Endothelial cell (in vitro differentiated cells): ENCODE measurements at regions not wholly inside any gene's neighbourhood (a gene's known extent, or its start where the extent isn't known, plus 50 kb on each side); places are given as distances from the start of the nearest gene placed in this dataset.

Experiments
- DNase-seq: peaks from one replicate; pipeline ENCODE4 v3.0.0; 2021; ENCODE audit warnings: low spot score
- H3K27ac Mint-ChIP-seq: one replicate; pipeline ENCODE4 v1.8.0; 2021; ENCODE audit warnings: mixed read lengths, inconsistent platforms; ENCODE audit not compliant: unreplicated experiment
- H3K27me3 Mint-ChIP-seq: one replicate; pipeline ENCODE4 v1.8.0; 2021; ENCODE audit warnings: mild to moderate bottlenecking, moderate library complexity, mixed read lengths, inconsistent platforms; ENCODE audit not compliant: unreplicated experiment
- H3K36me3 Mint-ChIP-seq: one replicate; pipeline ENCODE4 v1.8.0; 2021; ENCODE audit warnings: mild to moderate bottlenecking, low read depth, mixed read lengths, inconsistent platforms; ENCODE audit not compliant: unreplicated experiment
- H3K4me1 Mint-ChIP-seq: one replicate; pipeline ENCODE4 v1.8.0; 2021; ENCODE audit warnings: mild to moderate bottlenecking, mixed read lengths, inconsistent platforms; ENCODE audit not compliant: unreplicated experiment
- H3K4me3 Mint-ChIP-seq: one replicate; pipeline ENCODE4 v1.8.0; 2021; ENCODE audit warnings: mild to moderate bottlenecking, mixed read lengths, inconsistent platforms; ENCODE audit not compliant: unreplicated experiment
- H3K9me3 Mint-ChIP-seq: one replicate; pipeline ENCODE4 v1.8.0; 2021; ENCODE audit warnings: mixed read lengths, inconsistent platforms; ENCODE audit not compliant: unreplicated experiment
- TF ChIP-seq, protein P1 (sequence below): fragments of 200-600 bp; sonication (generic); IDR thresholded peaks from one replicate; pipeline ENCODE4 v1.5.0; 2021; ENCODE audit warnings: antibody characterized with exemption; ENCODE audit not compliant: unreplicated experiment

DNA sequence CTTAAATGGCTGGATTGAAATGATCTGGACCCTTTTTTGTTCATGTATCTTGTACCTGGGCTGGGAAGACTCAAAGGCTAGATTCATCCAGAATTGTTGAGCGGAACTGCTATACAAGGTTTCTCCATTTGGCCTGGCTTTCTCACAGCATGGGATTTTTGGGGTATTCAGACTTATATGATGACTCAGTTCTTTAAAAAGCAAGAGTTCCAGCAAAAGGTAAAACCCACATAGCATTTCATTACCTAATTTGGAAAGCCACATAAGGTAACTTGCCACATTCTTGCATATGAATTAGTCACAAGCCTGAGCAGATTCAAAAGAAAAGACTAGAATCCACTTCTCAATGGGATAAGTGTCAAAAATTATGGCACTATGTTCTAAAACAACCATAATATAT is 137.4 kb downstream of the HGF start:
- Mint-ChIP-seq H3K36me3 (no peaks in the 10 kb centered on the region), H3K27me3 (no peaks in the 10 kb centered on the region), H3K27ac (no peak overlapping the region), H3K4me3 (no peak overlapping the region), H3K4me1 (no peaks in the 10 kb centered on the region), H3K9me3 (no peaks in the 10 kb centered on the region)
- TF ChIP-seq, protein P1, sequence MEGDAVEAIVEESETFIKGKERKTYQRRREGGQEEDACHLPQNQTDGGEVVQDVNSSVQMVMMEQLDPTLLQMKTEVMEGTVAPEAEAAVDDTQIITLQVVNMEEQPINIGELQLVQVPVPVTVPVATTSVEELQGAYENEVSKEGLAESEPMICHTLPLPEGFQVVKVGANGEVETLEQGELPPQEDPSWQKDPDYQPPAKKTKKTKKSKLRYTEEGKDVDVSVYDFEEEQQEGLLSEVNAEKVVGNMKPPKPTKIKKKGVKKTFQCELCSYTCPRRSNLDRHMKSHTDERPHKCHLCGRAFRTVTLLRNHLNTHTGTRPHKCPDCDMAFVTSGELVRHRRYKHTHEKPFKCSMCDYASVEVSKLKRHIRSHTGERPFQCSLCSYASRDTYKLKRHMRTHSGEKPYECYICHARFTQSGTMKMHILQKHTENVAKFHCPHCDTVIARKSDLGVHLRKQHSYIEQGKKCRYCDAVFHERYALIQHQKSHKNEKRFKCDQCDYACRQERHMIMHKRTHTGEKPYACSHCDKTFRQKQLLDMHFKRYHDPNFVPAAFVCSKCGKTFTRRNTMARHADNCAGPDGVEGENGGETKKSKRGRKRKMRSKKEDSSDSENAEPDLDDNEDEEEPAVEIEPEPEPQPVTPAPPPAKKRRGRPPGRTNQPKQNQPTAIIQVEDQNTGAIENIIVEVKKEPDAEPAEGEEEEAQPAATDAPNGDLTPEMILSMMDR, result no peak
- DNase-seq, result no peak

DNA sequence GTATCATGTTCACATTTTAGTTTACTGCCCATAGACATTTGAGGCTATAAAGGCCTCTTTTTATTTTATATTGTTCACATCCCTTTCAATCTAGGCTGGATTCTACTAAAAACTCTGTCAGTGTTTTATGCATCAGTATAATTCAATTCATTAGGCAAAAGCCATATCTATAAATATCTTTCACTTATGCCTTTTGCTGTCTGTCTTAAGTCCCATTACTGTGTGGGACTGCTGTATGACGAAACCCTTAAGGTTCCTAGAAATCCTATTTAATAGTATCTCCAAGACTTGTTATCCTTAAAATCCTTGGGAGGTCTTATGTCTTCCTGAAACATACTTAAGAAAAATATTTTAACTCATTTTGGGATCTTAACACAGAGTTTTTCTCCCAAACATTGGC is 139.2 kb downstream of the HGF start:
- TF ChIP-seq, protein P1, result no peak
- H3K27ac Mint-ChIP-seq, result no peak overlapping the region
- H3K27me3 Mint-ChIP-seq, result no peaks in the 10 kb centered on the region
- no peak for DNase-seq
- H3K4me3 Mint-ChIP-seq, result no peak overlapping the region
- H3K4me1 Mint-ChIP-seq, result no peaks in the 10 kb centered on the region
- no peaks in the 10 kb centered on the region for H3K36me3 Mint-ChIP-seq
- no peaks in the 10 kb centered on the region for H3K9me3 Mint-ChIP-seq

DNA sequence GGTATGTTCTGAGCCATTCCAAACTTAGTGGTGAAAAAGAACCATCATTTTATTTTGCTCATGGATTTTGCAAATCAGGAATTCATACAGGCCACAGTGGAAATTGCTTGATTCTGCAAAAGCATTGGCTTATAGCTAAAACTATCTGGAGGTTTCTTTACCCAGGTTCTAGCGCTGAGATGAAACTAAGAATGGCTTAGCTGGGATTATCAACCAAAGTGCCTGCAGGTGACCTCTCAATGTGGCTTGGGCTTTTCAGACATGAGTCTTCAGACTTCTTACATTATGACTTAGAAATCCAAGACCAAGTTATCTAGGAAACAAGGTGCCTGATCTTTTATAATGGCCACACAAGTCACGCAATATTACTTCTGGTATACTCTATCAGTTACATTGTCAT is 140.1 kb downstream of the HGF start:
- H3K36me3 Mint-ChIP-seq, result no peaks in the 10 kb centered on the region
- no peak overlapping the region for H3K27ac Mint-ChIP-seq
- DNase-seq, result no peak
- H3K9me3 Mint-ChIP-seq, result no peaks in the 10 kb centered on the region
- no peak overlapping the region for H3K4me3 Mint-ChIP-seq
- no peaks in the 10 kb centered on the region for H3K4me1 Mint-ChIP-seq
- H3K27me3 Mint-ChIP-seq, result no peaks in the 10 kb centered on the region
- TF ChIP-seq, protein P1, result no peak

DNA sequence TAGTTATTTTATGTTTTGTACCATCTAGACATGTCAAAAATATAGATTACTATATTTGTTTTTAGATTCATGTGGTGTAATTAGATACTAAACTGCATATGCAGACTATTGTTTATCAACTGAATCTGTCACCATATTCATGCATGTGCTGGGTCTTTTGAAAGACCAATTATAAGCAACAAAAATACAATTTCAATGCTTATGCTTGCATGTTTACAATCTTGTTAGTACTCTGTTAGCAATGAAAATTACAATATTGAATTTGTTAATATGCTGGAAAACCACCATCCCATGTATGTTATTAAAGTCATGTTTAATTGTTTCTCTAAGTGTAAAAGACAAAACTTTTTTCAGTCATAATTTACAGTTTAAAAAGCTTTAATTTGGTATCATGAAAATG is 140.9 kb downstream of the HGF start:
- no peaks in the 10 kb centered on the region for H3K27me3 Mint-ChIP-seq
- TF ChIP-seq, protein P1, result no peak
- H3K36me3 Mint-ChIP-seq, result no peaks in the 10 kb centered on the region
- no peak overlapping the region for H3K27ac Mint-ChIP-seq
- H3K9me3 Mint-ChIP-seq, result no peaks in the 10 kb centered on the region
- no peak overlapping the region for H3K4me3 Mint-ChIP-seq
- H3K4me1 Mint-ChIP-seq, result no peaks in the 10 kb centered on the region
- DNase-seq, result no peak

DNA sequence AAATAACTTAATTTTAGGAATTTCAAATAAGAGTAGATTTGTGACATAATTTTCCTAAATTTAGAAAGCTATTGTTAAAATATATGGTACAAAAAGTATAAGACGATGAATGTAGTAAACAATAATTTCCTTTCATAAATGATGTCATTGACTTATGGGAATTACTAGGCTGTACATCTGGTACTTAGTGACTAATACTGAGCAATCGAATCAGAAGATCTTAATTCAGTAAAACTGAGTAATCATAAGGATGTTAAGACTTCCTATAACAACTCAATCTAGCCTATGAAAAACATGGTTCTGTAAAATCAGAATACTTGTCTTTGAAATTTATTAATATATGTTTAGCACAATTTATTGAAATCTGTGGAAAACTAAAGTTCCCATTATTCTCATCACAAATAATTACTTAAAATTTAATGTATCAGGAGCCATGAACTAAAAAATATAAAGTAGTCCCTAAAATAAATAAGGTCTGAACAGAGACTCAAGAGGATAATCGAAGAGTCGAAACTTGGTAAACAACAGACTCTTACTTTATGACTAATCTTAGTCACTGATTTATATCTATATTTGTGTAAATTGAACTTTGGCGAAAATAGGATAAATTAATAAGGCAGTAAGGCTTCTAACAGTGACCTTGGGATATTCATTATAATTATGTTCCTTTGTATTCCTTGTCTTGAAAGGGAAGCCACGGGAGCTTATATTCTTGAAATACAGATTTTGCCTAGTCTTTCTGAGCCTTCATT is 142.1 kb downstream of the HGF start:
- Mint-ChIP-seq H3K9me3 (no peaks in the 10 kb centered on the region), H3K36me3 (no peaks in the 10 kb centered on the region), H3K4me1 (no peaks in the 10 kb centered on the region), H3K27ac (no peak overlapping the region), H3K4me3 (no peak overlapping the region), H3K27me3 (no peaks in the 10 kb centered on the region)
- TF ChIP-seq, protein P1, result no peak
- no peak for DNase-seq
